ENCODE measurements at regions not wholly inside any gene's neighbourhood (a gene's known extent, or its start where the extent isn't known, plus 50 kb on each side); places are given as distances from the start of the nearest gene placed in this dataset.

DNA sequence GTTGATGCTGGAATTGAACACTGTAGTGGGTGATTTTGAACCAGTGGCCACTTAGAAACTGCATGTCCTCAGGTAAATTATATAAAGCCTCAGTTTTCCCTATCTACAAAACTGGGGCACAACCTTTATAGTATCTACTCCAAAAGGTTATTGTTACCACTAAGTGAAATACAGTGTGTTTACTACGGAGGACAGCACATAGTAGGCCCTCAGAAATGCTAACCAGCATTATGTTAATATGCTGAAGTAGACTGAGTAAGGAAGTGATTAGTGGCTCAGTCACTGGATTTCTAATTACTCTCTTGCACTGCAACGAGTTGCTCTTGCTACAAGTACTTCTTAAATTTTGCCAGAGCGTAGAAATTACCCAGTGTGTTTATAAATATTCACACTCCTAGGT lies 139.5 kb downstream of the HAUS1 start:
- no peaks in the 10 kb centered on the region for H3K9me3 Mint-ChIP-seq (ENCODE audit: insufficient read depth)
- H2AFZ ChIP-seq (ENCODE audit: insufficient read depth, low read depth, low read length, poor library complexity, severe bottlenecking): no peak overlapping the region
- no peak overlapping the region for H3K9ac ChIP-seq (ENCODE audit: low read length)
- H3K27ac ChIP-seq (ENCODE audit: low read length in 2 of 2): peak overlapping the region in 1 of 2 donors; percentile 3
- peaks cover 0 to 1% of the 10 kb centered on the region in 2 experiments for H3K36me3 ChIP-seq (replicated peaks in 1 of 2; ENCODE audit: control extremely low read depth in 1 of 2, control insufficient read depth in 1 of 2, extremely low read depth in 1 of 2, insufficient read depth in 2 of 2, low read length in 1 of 2)
- H3K27ac Mint-ChIP-seq: no peak overlapping the region
- ATAC-seq (ENCODE audit: low read depth) (no peak), DNase-seq (no peak)
- H3K4me1 ChIP-seq (ENCODE audit: control insufficient read depth in 2 of 2, insufficient read depth in 2 of 2, low read length in 2 of 2): peaks cover 0 to 5% of the 10 kb centered on the region in 2 donors
- peaks cover 87% of the 10 kb centered on the region for H3K79me2 ChIP-seq (ENCODE audit: control insufficient read depth, insufficient read depth, low read length)
- ChIA-PET CTCF (interaction anchor here (2.0 kb wide), 1 partner anchor 70 kb away, joined by 8 read pairs; a partner anchor contains a TSS), POLR2A (no interaction called here)
- no peaks in the 10 kb centered on the region for H3K27me3 Mint-ChIP-seq
- peaks cover 16% of the 10 kb centered on the region for H3K4me1 Mint-ChIP-seq
- H3K9me3 ChIP-seq (ENCODE audit: control extremely low read depth in 1 of 3, control insufficient read depth in 2 of 3, insufficient read depth in 1 of 3, low read length in 2 of 3): no peaks in the 10 kb centered on the region
- H3K4me3 Mint-ChIP-seq: no peak overlapping the region
- no peak overlapping the region for H3K4me3 ChIP-seq (ENCODE audit: control extremely low read depth in 1 of 5, extremely low read depth in 1 of 5, insufficient read depth in 1 of 5, low read depth in 2 of 5, low read length in 4 of 5)
- no CpG with 5 or more reads among the region's 3 CpGs for WGBS (ENCODE audit: insufficient coverage)
- intact Hi-C loops (cut with micrococcal nuclease): no loop called here
- H3K4me2 ChIP-seq (replicated peaks; ENCODE audit: low read depth, low read length, poor library complexity, severe bottlenecking): no peak overlapping the region
- H4K20me1 ChIP-seq (ENCODE audit: control insufficient read depth, insufficient read depth, low read length, poor library complexity, severe bottlenecking): no peaks in the 10 kb centered on the region
- TF ChIP-seq, protein P1, sequence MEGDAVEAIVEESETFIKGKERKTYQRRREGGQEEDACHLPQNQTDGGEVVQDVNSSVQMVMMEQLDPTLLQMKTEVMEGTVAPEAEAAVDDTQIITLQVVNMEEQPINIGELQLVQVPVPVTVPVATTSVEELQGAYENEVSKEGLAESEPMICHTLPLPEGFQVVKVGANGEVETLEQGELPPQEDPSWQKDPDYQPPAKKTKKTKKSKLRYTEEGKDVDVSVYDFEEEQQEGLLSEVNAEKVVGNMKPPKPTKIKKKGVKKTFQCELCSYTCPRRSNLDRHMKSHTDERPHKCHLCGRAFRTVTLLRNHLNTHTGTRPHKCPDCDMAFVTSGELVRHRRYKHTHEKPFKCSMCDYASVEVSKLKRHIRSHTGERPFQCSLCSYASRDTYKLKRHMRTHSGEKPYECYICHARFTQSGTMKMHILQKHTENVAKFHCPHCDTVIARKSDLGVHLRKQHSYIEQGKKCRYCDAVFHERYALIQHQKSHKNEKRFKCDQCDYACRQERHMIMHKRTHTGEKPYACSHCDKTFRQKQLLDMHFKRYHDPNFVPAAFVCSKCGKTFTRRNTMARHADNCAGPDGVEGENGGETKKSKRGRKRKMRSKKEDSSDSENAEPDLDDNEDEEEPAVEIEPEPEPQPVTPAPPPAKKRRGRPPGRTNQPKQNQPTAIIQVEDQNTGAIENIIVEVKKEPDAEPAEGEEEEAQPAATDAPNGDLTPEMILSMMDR (IDR thresholded peaks at IDR 0.05): no peak
- TF ChIP-seq EZH2 (IDR thresholded peaks at IDR 0.05; ENCODE audit: borderline replicate concordance, insufficient read depth, low read depth, low read length, poor library complexity, severe bottlenecking): no peak
- H3K27me3 ChIP-seq (replicated peaks in 1 of 4; ENCODE audit: control extremely low read depth in 1 of 4, control insufficient read depth in 3 of 4, insufficient read depth in 4 of 4, low read length in 3 of 4): no peaks in the 10 kb centered on the region

DNA sequence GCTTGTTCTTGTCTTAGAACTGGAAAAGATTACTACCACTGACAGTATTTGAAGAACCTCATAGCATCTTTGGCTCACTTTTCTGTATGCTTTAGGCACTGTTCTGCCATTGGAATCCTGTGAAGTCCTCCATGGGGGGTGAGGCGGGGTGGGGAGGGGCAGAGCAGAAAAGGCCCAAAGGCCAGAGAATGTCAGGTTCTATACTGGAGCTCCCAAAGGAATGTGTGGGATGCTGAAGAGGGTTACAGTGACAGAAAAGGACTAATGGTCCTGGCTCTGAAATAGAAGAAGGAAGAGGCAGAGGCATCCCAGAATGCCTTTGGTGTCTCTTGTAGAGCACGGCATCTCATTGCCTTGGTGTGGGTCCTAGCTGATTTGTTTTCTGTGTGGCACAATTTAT lies 141.9 kb downstream of the HAUS1 start:
- Mint-ChIP-seq H3K4me3 (no peak overlapping the region), H3K9me3 (ENCODE audit: insufficient read depth) (no peaks in the 10 kb centered on the region), H3K4me1 (peaks cover 35% of the 10 kb centered on the region), H3K27ac (peak overlapping the region; percentile 13), H3K27me3 (no peaks in the 10 kb centered on the region)
- Histone ChIP-seq H3K27ac (ENCODE audit: low read length in 2 of 2) (peak overlapping the region in 1 of 2 donors; percentile 14), H3K4me2 (replicated peaks; ENCODE audit: low read depth, low read length, poor library complexity, severe bottlenecking) (no peak overlapping the region), H3K9ac (ENCODE audit: low read length) (no peak overlapping the region), H3K27me3 (replicated peaks in 1 of 4; ENCODE audit: control extremely low read depth in 1 of 4, control insufficient read depth in 3 of 4, insufficient read depth in 4 of 4, low read length in 3 of 4) (no peaks in the 10 kb centered on the region), H3K9me3 (ENCODE audit: control extremely low read depth in 1 of 3, control insufficient read depth in 2 of 3, insufficient read depth in 1 of 3, low read length in 2 of 3) (no peaks in the 10 kb centered on the region), H3K79me2 (ENCODE audit: control insufficient read depth, insufficient read depth, low read length) (peaks cover 89% of the 10 kb centered on the region), H4K20me1 (ENCODE audit: control insufficient read depth, insufficient read depth, low read length, poor library complexity, severe bottlenecking) (no peaks in the 10 kb centered on the region), H3K4me1 (ENCODE audit: control insufficient read depth in 2 of 2, insufficient read depth in 2 of 2, low read length in 2 of 2) (peaks cover 16 to 28% of the 10 kb centered on the region in 2 donors), H2AFZ (ENCODE audit: insufficient read depth, low read depth, low read length, poor library complexity, severe bottlenecking) (no peak overlapping the region), H3K36me3 (replicated peaks in 1 of 2; ENCODE audit: control extremely low read depth in 1 of 2, control insufficient read depth in 1 of 2, extremely low read depth in 1 of 2, insufficient read depth in 2 of 2, low read length in 1 of 2) (peaks cover 0 to 2% of the 10 kb centered on the region in 2 experiments), H3K4me3 (ENCODE audit: control extremely low read depth in 1 of 5, extremely low read depth in 1 of 5, insufficient read depth in 1 of 5, low read depth in 2 of 5, low read length in 4 of 5) (no peak overlapping the region)
- intact Hi-C loops (cut with micrococcal nuclease): no loop called here
- ATAC-seq (ENCODE audit: low read depth) (no peak), DNase-seq (no peak)
- TF ChIP-seq, protein P1 (IDR thresholded peaks at IDR 0.05): no peak
- no peak for TF ChIP-seq EZH2 (IDR thresholded peaks at IDR 0.05; ENCODE audit: borderline replicate concordance, insufficient read depth, low read depth, low read length, poor library complexity, severe bottlenecking)
- CTCF ChIA-PET: interaction anchor here (0.7 to 1.5 kb wide), 3 partner anchors 11 to 57 kb away, joined by 3 to 4 read pairs (median 3); no protein-coding TSS in a partner anchor
- 100% methylated on average over 2 of the region's 2 CpGs for WGBS (ENCODE audit: insufficient coverage)
- POLR2A ChIA-PET: interaction anchor here (0.9 kb wide), 1 partner anchor 36 kb away, joined by 3 read pairs; no protein-coding TSS in a partner anchor

Measured in B cell (primary cell).